ENCODE measurements at regions not wholly inside any gene's neighbourhood (a gene's known extent, or its start where the extent isn't known, plus 50 kb on each side); places are given as distances from the start of the nearest gene placed in this dataset.

- TF ChIP-seq CTCF (IDR thresholded peaks at IDR 0.05; ENCODE audit: low read length) (no peak), EZH2 (optimal IDR thresholded peaks at IDR 0.05; ENCODE audit: low read depth, low read length) (no peak)
Observed at GRCh38 chr6:1479095-1479494, 89.7 kb downstream of the FOXF2 start.
